Stimulated activated CD8-positive, alpha-beta memory T cell treated with anti-CD3 and anti-CD28 coated beads, Interleukin-2, amount 100 ng/mL, for 48 hours (primary cell): ENCODE measurements at regions not wholly inside any gene's neighbourhood (a gene's known extent, or its start where the extent isn't known, plus 50 kb on each side); places are given as distances from the start of the nearest gene placed in this dataset.

Source experiments
- DNase-seq, 2 donors: peaks; one replicate each; pipeline ENCODE4 v3.0.0-alpha.2; 2020; ENCODE audit warnings: low read depth in 2 of 2

DNA sequence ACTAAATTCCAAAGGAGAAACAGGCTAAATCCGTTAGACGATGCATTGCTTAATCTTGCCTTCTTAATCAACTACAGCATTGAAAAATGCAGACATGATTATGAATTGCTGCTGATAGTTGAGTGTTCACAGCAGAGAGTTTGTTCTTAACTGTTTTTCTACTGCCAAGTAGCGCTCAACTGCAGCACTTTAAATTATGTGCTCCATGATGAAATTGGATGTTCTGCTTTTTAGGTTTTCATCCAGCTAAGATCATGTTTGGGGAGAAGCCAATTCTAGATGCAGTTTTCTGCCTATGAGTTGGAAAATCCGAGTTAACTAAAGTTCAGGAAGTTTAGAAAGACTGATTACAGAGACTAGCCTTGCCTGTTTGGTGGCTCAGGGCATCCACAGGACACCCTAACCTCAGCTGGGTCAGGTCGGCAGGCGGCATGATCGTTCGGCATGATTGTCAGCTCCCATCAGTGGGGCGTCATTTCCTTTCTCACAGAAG is 119.4 kb upstream of the PIEZO2 start:
- DNase-seq: no peak

DNA sequence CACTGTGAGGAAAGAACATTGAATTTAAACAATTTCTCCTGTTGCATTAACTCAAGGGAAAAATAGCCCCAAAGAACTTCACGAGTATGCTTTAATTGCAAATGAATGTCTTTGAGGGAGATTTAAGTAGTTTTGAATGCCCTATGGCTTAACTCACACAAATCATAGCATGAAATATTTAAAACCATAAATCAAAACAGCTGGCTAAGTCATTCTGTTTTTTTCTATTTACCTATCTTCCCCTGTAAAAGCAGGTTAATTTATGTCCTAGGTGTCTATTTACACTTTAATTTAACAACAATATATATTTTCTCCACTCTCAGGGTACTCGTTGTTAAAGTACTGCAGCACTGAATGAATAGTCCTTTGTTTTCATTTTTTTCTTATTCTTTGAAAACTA is 118.8 kb upstream of the PIEZO2 start:
- DNase-seq: no peak

DNA sequence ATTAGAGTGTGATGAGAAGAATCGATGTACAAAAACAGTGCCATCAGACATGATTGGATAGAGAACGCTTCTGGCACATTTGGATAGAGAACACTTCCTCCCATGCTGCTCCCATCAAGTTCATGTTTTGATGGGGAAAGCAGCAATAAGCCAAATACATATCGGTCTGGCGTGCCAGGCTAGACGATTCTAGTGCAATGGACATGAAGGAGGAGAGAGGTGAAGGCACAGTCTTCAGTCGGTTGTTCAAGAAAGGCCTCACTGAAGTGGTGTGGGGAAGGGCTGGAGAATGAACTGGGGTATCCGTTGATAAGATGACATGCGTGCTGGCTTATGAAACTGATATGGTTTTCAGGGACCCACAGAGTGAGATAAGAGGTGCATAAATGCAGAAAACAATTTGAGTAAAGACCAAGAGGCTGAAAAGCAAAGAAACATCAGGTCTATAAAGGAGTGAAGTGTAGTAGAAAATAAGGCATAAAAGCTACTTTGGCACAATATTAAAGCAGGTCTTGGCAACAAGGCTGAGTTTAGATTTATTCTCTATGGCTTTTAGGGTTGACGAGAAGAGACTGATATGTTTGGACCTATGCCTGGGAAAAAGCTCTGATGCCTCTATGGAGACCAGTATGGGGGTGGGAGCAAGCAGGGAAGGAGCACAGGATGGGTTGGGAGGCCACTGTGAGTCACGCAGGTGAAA is 117.6 kb upstream of the PIEZO2 start:
- DNase-seq: no peak

DNA sequence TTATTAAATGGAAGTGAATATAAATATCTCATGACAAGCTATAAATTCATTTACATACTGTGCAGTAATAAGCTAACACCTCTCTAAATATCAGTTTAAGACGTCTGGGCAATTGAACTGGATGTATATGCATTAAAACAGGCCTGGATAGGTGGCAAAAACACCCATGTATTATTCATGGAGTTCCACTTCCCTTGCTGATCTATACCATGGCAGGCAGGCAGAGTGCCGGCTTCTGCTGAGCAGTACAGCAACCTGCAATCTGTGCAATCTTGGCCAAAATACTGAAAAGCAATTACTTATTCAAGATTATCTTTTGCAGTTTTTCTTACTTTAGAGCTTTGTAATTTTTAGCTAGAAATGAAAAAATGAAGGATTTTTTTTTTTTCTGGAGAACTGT is 112.1 kb upstream of the PIEZO2 start:
- no peak for DNase-seq

DNA sequence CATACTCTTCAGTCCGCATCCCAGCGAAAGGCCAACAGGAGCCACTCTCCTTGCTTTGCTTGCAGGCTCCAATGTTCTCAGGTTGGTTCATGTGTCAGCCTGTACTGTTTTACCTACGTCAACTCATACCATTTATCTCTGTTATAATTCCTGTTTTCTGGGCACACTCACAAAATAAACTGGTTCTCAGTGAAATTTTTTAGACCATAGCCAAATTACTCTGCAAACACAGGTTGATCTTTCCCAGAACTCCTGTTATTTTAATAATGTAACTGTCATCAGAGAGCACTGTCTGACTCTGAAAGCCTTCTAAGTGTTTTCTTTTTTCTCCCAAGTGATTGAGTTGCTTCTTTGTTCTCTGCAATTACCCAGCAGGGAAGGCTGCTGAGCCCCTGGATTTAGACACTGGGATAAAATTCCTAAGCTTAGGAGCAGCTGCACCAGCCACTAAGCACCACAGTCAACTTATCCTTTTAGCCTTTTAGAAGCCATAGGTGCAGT is 111.6 kb upstream of the PIEZO2 start:
- DNase-seq: no peak

DNA sequence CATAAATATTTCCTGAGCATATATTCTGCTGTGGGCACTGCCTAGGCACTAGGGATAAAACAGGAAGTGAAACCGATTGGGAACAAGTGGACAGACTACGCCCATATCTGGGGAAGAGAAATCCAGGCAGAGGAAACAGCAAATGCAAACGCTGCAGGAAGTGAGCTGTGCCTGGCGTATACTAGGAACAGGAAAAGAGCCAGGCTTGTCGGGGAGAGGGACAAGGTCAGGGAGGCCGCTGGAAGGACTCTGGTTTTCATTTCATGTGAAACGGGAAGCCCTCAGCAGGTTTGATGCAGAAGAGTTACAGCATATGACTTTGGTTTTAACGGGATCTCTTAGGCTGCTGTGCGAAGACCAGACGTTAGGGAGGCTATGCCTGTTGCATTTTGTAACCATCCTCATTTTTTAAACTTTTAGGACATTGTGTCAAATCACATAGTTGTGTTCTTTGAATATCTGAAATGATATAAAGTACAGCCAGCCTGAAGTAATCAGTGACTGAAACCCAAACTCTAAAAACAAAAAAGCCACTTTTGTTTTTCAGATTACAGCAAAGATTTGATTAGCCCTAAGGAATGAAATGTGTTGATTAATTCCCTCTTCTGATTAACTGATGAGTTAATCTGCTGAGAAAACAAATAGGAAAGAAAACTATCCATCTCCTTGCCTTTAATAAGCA is 110.2 kb upstream of the PIEZO2 start:
- no peak for DNase-seq

DNA sequence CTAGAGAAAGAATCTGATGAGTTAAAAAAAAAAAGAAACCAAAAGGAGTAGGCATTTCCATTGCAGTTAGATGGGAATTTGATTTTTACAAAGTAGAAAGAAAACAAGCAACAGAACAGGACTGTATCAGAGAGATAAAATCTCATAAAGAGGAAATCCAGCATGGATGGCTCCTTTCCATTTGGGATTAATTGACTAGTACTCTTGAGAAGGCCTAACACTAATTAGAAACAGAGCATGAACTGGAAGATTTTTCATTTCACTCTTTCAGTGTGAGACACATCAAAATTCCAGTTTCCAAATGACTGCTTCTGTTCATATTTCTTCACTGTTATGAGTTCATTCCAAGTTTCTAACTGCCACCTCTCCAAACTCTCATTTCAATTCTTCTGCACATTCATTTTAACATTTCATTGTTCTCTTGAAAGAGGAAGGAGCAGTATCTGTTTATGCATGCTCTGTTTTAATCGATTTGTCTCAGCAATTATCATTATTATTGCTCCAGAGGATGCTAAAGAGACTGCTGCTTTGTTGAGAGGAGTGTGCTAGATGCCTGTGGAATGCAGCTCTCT is 108.8 kb upstream of the PIEZO2 start:
- DNase-seq: no peak

DNA sequence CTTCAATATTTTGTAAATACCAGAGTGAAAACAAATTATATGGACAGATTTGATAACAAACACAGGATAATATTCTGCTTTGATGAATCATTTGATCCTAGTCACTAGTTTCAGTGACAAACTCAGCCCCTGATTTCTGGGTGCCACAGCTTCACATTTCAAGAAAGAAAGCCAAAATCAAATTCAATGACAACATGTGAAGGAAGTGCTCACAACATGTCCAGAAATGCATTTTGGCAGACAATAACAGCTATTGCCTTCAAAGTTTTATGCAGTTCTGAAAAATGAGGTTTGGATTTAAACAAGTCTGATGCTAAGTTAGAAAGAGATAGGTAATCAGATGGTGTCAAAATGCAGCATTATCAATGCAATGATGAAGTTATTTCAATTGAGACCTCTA is 106.9 kb upstream of the PIEZO2 start:
- no peak for DNase-seq

DNA sequence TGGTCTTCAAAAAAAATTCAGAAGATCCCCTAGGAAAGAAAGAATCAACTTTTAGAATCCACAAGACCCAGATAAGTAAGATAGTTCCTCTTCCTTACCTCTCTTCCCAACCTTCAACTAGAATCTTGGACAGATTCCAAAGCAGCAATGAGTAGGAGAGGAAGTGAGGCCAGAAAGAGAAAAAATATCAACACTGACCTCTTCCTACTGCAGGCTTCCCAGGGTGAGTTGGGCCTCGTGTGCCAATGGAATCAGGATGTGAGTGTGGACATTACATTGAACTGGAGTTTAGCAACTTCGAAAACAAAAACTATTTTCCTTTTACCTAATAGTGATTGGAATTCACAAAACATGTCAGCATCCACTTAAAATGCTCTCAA is 102.5 kb upstream of the PIEZO2 start:
- DNase-seq: no peak

DNA sequence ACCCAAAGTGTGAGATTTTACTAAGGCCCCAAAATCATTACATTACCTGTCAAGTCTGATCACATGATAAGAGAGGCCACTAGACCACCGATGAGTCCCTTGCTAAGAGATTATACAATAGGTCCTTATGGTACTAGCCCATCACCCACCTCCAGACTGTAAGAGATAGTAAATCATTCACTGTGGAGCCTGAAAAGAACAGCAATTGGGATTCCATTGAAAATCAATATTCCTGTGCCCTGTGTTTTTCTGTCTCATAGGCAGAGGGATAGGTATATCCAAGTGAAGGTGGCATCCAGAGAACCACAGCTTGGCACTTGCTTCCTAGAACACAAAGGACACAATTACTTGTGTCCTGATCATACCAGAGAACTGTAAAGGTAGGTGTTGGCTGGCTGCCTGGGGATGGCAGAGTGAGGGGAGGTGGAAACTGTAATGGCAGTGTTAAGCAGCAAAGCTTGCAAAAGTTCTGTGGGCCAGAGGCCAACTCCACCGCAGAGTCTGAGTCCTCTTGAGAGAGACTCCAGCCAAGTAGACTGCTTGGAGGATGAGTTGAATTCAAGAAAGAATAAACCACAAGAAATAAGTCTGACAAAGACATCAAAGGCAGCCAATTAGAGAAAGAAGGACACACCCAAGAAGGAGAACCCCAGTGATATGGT is 102.0 kb upstream of the PIEZO2 start:
- DNase-seq: no peak

DNA sequence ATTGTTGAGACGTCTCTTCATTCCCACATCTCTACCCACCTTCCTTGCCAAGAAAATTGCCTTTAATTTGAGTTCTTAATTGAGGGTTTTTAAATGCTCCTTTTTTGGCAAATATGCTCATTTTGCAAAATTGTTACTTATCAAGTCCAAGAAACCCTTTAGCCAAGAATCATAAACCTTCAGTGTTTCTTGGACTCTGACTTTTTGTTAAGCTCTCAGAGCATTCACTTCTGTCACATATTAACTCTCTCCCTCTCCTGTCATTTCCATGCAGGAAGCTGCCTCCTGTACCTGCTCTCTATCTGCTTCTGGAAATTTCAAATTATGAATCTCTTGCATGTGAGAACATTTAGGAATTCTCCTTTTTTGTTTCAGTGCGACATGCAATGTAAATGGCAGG is 100.0 kb upstream of the PIEZO2 start:
- DNase-seq: no peak

DNA sequence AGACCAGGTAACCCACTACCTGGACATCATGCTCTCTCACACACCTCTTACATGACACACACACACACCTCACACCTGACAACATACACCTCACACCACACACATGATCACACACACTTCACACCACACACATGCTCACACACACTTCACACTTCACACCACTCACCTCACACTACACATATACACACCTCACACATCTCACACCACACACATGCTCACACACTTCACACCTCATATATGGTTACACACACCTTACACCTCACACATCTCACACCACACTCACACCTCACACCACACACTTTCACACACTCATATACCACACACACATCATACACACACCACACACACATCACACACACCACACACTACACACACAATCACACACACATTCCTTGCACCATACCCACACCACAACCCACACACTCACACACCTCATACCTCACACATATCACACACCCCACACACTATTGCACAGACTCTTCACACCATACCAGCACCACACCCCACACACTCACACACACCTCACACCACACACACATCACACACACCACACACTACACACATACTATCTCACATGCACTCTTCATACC is 98.1 kb upstream of the PIEZO2 start:
- DNase-seq: no peak

DNA sequence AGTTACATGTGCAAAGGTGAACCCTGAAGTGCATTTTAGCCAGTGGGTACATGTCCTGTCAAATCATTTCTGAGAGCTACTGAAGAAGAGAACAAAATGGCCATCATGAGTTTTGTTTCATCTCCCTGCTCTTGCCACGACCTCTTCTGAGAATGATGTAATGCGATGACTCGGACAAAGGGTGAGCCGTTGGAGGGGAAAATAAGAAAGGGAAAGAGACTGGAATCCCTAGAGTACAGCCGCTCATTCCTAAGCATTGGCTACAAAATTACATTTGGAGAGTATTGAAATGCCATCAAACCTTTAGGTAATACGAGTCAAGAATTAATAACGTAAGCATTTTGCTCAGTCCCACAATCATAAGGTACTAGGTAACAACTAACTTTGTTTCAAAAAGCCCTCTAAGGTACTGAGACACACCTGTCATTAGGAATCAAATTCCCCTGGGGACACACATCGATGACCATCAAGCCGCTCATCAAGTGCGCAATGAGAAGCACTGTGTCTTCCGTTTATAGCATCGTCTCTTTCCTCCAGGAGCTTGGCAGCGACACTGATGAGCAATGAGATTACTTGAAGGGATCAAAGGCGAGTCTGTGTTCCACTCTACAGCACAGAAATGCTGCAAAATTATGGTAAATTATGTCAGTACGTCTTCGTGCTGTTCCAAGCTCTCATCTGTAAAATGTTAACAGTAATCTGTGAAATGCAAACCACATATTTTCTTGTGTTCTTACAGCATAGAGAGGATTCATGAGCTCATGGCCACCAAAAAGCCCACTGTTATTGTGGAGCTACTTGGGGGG is 97.3 kb upstream of the PIEZO2 start:
- DNase-seq: no peak

DNA sequence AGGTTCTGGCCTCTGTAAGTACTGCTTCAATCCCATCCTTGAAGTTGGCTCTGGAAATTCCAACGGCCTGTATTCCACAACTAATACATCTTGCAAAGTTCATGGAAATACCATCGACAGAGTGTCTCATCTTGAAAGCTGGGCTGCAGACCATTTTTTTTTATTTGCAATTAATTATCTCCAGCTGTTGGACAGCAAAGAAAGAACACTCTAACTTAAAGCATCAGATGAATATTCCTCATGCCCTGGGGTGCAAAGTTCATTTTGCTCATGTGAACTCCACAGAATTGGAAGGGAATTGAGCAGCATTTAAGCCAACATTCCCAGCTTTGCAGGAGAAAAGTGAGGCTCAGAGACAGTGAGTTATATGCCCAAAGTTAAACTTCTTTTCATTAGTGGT is 96.5 kb upstream of the PIEZO2 start:
- DNase-seq: no peak

DNA sequence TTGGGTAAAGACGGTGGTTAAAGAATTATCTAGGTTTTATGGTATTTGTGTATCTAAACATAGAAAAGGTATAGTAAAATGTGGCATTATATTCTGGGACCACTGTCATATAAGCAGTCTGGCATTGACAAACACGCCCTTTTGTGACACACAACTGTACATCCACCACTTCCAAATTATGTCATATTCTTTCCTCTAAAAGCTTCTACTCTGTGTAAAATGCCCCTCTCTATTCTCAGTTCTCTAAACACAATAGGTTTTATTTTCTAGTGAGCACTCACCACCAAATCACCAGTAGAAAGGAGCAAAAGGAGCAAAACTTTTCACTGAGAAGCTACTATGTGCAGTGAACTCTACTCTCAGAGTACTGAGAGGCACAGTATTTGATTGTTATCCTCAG is 88.1 kb upstream of the PIEZO2 start:
- no peak for DNase-seq

DNA sequence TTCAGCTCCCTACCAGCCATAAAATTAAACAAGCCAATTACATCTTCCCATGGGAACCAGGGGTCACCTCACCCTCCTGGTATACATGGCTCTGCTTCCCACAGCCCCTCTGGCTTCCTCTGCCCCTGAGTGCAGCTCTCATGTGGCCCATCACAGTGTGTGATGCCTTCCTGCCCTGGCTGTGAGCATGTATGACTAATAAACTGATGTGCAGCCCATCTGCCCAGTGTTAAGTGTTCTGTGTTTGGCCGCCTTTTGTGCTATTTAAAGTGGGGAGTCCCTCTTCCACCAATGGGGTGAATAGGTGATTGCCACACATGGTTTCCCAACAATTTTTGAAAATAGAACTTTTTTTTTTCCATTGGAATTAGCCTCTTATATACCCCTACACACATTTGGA is 87.7 kb upstream of the PIEZO2 start:
- DNase-seq: no peak

DNA sequence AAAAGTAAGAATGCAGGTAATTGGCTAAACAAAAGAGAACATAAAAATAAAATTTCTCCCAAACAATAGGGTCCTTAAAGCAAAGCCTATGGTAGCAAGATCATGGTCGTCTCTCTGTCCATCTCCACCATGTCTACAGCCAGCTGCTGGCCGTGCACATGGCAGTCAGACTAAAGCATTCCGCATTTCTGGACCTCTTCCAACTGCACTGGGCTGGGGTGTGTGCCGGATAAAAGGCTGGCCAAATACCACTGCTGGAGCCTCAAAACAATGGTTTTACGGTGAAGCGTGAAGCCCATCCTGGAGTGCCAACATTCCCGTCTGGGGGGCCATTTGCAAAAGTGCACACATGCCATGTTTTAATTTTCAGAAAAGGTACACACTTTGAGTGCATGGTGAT is 74.8 kb upstream of the PIEZO2 start:
- DNase-seq: no peak

DNA sequence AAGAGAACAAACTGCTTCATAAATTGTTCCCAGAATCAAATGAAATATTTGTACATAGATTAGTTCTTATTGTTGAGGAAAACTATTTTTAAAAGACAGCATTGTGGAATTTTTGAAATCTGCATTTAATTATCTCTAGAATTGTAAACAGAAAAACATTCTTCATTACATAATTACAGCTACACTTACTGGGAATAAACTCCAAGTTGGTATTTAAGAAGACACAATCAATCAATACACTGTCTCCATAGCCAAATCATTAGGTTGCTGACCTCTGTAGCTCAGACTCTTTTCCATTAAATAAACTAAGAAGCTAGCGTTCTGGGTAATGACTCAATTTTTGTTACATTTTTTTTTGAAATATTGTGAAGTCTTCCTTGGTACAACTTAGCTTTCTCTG is 70.2 kb upstream of the PIEZO2 start:
- DNase-seq: no peak

DNA sequence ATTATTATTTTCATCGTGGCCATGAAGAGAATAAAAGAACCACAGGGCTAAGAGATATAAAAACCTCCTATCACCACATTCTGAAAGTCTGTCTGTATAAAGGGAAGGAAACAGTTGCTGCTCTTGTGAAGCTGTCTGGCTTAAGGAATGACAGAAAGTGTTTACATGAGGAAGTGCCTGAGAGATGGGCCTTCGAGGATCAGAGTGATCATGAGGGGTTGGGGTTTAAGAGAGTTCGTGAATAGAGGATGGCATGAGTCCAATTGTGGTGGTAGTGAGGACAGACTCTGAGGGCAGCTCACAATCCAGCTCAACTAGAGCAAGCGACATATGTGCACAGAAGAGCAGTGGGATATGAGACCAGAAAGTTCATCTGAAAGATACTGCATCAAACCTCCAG is 65.8 kb upstream of the PIEZO2 start:
- no peak for DNase-seq

DNA sequence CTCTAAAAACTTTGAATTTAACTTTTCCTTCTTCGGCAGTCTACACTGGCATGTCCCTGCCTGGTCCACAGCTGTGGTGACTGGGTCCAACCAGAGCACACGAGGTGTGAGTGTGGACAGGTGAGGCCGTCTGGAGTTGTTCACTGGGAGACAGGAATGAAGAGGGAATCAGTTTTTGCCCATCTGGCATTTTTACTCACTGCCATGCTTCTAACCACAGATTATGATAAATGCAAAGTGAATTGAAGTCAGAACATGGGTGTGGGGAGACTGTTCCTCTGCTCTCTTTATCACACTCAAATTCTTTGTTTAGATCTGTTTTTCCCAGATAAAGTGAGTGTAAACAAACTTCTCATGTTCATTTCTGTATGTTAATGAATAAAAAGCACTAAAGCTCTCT is 54.7 kb upstream of the PIEZO2 start:
- DNase-seq: no peak

DNA sequence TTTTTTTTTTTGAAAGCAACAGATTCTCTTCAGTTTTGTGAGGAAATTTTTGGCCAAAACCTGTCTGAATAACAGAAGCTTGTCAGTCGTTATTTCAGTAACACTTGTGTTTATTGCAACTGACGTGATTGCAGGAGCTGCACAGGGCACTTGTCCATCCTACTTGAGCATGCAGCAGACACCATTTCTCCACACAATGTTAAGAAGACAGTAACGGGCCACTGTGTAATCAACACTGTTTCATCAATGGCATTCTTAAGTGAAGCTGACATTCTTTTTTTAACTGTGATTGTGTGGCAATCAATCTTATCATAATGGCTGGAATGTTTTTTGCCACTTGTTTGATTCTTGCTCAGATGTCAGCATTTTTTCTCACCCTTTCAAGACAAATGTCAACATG is 50.1 kb upstream of the PIEZO2 start:
- no peak for DNase-seq
